Testis (tissue), 2 donors: ENCODE measurements at regions not wholly inside any gene's neighbourhood (a gene's known extent, or its start where the extent isn't known, plus 50 kb on each side); places are given as distances from the start of the nearest gene placed in this dataset.

ENCODE experiments used
- CTCF ChIP-seq, 3 experiments: fragments of 450-650 bp in 2 of 3; fragments of 200-600 bp in 1 of 3; sonication (generic) in 1 of 3; IDR thresholded peaks; one replicate each; pipeline ENCODE4 v1.5.1; 2016 to 2019; ENCODE audit warnings: antibody characterized with exemption in 3 of 3, mild to moderate bottlenecking in 2 of 3, moderate library complexity in 1 of 3
- POLR2A ChIP-seq: fragments of 450-650 bp; IDR thresholded peaks from one replicate; pipeline ENCODE4 v1.6.1; 2017; ENCODE audit warnings: antibody characterized with exemption, mild to moderate bottlenecking, moderate library complexity

- TF ChIP-seq CTCF (IDR thresholded peaks at IDR 0.05) (no peak), POLR2A (no peak)
Observed at GRCh38 chr3:70527026-70527425, 214.6 kb upstream of the MDFIC2 start.
